Activated effector memory CD4-positive, alpha-beta T cell treated with anti-CD3 and anti-CD28 coated beads, Interleukin-2, amount 50 U/mL, for 16 hours (primary cell): ENCODE measurements at regions not wholly inside any gene's neighbourhood (a gene's known extent, or its start where the extent isn't known, plus 50 kb on each side); places are given as distances from the start of the nearest gene placed in this dataset.

Experiments
- DNase-seq: peaks from one replicate; pipeline ENCODE4 v3.0.0-alpha.2; 2020

DNA sequence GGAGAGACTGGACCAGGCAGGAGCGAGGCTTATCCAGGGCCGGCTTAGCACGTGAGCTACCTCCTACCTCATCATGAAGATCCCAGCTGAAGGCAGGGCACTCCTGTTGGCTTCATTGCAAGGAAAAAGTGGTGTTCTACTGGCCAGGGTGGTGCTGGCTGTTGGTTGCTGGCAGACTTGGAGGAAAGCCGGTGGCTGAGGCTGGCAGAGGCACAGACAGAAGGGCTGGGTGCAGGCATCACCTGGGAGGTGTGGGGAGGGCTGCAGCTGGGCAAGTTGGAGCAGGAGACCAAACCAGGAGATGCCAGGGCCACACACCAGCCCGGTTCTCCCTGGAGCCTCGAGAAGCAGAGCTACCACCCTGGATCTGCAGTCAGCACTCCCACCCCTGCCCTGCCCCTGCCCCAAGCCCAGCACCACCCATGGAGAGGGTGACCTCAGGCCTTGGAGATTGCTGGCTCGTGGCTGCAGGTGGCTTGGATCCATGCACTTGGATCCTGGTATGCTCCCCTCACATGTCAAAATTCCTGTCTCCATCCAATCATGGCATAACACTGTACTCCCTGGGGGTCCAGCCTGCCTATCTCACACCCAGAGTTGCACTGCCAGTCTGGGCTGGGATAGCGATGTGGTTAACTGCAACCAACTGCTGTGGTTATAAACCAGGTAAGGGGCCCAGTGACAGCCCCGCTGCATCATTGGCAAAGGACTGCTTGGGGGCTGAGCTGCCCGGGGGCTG, 49.7 kb downstream of the GLI2 start:
- DNase-seq = no peak

DNA sequence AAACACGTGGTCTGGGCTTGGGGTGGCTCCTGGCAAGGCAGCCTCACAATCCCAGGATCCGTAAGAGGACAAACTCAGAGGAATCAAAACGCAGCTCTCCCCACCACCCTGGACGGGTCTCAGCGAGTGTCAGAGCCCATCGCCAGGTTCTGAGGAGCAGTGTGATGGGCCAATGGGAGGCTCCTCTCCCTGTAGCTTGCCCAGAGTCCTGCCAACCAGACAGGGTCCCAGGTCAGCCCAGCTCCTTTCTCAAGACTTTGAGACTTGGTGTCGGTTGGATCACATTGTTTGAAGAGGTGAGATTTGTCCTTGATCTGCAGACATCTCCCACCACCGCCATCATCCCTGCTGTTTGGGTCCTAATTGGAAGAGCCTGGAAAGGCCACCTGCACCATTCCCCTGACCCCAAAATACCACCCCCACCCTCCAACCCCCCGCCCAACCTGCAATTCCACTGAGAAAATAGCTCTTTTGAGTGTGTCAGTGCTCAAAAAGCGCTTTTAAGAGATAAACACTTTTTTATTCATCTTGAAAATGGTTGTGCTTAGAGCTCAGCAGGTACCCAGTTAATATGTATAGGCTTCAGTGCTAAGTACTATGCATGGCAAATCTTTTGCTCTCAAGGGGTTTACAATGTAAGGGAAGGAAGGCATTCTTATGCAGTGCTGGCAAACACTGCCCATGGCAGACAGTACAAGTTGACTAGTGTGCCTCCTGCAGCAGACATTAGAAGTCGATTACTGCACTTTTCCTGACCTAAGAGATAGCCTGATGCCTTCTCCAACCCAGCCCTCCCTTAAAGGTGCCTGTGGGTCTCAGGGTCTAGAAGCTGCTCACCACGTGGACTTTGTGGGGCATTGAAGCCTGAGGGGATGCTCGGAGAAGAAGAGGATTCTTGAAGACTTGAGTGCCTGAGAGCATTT, 50.6 kb downstream of the GLI2 start:
- no peak for DNase-seq

DNA sequence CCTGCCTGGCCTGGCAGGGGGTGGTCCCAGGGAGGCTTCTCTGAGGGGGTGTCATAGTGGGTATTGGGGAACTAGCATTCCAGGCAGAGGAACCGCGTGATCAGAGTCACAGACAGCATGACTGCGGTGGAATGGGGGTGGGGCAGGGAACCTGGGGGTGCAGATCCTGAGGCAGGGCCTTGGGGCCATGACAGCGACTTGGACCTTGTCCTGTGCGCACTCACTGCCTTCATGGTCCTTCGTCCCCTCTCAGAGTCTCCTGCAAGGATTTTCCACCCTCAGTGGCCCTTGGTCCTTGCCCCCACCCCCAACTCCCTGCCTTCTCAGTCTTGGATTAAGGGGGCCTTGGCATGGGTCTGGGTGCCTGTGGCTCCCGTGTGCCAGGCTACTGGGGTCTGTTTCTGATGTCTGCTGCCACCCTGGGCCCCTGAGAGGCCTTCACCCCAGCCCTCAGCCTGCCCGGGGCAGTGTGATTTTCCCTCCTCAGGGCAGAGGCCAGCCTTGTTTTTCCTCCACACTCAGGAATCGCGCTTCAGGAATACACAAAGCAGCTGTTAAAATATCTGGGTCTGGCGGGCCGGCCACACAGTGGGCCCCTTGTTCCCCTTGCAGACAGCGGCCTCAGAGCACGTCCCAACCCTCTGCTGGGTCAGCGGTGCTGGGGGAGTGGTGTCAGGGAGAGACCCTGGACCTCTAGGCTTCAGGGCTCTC, 51.6 kb downstream of the GLI2 start:
- no peak for DNase-seq

DNA sequence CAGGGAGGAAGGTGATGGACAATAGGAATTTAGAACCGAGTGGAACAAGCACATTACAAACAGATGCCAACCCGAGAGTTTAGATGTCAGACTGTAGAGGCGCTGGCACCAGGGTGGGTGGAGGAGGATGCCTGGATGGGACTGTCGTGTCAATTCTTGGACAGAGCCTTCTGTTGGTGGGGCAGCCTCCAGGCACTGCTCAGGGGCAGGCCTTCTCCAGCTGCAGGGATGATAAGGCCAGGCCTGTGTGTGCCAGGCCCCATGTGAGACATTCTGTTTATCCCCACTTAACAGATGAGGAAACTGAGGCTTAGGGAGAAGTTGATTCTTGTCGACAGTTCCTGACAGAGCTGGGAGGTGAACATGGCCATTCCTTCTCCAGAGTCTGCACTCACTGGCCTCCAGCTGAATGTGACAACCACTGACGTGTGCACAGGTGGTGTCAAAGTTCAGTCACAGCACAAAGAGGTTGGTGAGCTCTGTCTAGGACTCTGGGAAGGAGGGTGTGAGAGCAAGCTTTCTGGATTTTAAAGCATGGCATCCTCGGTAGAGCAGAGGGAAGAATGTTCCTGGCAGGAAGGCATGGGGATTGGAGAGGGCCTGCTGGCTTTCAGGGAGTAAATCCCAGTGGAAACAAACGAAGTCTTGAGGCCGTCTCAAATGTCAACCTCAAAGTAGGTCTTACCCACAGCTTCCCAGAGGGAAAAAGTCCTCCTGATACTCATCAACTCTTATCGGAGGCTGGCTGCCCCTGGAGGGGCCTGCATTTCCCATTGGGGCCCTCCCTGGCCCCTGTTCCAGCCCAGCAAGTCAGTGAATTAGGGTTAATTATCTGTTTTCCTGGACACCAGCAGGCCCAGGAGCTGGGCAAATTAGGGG, 52.4 kb downstream of the GLI2 start:
- DNase-seq = no peak

DNA sequence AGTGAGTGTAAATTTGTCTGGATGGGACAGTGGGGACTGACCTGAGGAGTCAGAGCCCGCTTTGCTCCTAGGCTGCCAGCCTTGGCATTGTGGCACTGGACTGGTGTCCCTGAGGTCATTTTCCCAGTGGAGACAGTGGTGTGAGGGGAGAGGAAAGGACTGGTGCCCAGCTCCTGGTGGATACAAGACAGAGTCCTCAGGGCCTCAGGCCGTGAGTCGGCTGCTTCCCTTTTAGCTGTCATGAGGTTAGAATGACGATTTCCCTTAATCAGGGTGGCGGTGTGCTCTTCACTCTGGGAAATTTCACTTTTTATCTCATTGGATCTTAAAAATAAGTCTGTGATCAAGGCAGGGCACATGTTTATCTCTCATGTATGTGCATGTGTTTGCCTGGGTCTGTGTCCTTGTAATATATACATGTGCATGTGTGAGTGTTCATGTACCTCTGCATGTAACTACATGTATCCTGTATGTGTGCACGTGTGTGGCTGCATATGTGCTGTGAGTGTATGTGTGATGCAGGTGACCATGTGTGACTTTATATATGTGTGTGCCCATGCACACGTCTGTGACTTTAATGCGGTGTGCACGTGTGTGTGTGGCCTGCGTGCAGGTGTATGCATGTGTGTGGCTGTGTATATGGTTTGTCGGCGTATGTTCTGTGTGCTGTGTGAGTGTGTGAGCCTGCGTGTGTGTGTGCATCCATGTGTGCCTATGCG, 55.7 kb downstream of the GLI2 start:
- DNase-seq = no peak

DNA sequence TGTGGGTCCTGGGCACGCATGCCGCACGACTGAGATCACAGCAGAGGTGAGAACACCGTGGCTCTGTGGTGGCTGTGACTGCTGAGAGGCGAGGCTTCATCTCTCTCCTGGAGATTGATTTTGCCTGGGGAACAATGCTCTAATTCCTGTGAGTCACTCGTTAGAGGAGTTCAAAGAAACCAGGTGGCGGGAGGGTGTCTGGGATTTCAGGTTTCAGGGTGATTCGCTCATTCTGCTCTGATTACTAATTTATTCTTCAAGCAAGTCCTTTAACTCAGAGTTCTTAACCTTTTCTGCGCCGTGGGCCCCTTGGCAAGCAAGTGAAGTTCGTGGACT, 56.3 kb downstream of the GLI2 start:
- DNase-seq = no peak

DNA sequence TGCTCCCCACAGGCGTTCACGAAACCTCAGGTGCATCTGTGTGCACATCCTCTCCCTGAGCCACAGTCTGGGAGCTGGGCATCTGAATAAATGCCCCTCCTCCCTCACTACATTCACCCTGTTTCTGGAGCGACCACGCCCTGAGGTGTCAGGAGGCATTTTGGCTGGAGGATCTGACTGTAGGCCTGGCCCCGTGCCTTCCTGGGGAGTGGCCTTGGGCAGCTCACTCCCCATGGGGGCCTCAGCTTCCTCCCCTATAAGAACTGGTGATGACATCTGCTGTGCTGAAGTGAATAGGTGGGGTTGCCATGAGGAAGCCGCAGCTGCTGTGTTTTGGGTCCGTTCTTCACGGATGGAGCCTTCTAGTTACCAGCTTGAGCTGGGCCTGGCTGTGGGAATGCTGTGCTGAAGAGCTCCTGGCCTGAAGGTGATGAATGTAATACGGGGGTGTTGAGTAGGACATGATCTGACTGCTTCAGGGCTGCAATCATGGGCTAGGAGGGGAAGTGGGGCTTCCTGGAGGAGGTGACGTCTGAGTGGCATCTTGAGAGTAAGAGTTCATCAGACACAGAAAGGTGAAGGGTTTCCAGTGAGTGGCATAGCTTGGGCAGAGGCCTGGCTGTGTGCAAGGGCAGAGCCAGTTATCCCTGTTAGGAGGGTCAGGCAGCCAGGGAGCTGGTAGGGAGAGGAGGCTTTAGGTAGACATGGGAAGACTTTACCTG, 58.2 kb downstream of the GLI2 start:
- DNase-seq = no peak

DNA sequence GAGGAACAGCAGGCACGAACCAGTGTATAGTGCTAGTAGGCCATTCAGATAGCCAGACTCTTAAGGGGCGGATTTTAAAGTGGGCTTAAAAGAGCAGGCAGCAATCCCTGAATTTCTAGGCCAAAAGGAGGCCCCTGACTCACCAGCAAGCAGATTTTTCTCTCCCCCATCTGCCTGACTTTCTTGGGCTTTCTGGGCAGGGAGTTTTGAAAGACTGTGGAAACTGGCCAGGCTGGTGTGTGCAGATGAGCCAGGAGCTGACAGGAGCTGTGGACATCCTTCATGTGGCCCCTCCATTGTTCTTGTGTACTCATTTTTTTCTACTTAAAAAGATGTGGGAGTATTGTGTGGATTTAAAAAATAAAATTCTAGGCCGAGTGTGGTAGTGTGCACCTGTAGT, 59.0 kb downstream of the GLI2 start:
- no peak for DNase-seq

DNA sequence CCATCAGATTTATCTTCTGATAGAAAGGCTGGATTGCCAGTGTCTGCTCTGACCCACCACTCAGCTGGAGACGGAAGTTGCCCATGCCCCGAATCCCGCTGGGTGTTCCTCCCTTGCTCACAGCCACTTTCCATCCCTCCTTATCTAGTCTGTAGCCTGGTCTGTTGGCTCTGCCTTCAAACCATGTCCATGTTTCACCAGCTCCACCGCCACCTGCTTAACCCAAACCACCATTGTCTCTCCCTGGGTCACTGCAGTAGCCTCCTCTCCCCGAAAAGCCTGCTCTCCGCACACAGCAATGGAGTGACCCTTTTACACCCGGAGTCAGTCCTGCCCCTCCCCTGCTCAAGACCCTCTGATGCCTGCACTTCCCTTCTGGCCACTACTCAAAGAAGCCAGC, 60.4 kb downstream of the GLI2 start:
- no peak for DNase-seq

DNA sequence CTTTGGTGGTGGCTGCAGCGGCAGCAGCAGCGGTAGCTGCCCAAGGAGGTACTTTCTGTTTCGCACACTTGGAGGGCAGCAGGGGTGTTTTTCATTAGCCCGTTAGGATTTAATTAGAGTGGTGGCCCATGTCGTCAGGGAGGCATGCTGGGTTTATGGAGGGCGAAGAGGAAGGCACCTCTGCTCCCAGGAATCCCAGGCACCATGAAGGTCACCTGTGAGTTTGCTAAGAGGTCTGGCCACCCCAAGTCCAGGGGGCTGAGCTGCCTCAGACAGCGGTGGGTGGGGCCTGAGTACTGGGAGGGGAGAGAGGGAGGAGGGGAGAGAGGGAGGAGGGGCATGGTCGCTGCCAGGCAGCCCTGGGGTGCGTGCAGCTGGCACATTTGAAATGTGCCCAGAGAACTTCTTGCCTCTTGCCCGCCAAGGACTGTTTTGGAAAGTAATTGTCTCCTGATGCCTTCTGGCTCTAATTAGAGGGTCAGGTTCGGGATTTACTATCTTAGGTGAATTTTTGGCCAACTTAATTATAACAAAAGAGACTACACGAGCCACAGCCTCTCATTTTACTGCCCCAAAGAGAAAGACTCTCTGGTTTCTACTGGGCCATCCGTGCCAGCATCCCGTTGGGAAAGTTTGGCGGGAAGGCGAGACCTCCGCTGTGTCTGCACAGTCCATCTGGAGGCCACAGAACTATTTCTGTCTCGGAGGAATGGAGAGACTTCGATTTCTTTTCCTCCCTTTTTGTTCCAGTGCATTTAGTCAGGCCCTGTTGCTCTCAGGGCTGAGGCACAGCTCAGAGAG, 62.0 kb downstream of the GLI2 start:
- DNase-seq = no peak

DNA sequence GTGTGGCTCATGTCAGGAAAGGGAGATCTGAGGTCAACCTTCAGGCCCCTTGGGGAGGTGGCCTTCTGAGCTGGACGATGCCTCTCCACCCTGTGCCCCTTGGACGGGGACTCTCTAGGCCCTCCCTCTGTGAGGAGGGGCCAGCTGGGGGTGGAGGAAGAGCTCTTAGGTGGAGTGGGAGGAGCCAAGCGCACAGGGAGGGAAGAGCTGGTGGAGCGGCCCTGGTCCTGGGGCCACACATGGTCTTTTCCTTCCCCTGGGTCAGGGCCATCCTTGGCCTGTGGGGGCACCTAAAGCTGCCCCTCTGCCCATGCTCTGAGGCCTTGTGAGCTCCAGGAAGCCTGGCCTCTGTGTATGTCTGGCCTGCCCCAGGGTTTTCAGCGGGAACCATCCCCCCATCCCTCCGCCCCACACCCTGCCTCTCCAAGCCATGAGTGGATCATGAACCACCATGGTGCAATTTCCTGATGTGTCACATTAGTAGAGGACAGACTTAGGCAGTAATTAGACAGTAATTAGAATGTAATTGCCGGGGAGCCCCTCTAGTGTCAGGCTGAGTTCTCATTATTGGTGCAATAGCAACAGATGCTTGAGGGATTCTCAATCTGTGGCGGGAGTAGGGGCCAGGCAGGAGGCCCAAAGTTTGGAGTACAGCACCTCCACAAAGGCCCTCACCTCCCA, 63.0 kb downstream of the GLI2 start:
- DNase-seq = no peak

DNA sequence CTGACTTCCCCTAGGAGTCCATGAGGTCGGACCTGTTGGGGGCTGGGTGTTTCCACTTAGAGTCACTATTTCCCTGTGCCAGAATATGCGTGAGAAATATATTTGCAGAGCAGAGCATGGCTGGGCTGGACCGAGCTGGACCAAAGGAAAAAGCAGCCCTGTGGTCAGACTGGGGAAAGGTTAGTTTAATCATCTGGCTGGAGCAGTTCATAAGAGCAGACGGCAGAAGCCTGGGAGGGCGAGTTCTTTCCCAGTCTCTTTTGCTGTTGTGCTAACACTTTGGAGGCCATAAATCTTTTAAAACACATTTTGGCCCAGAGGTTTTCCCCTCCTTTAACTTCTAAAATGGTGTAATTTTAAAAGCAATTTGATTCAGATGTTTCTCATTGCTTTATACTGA, 66.5 kb downstream of the GLI2 start:
- DNase-seq = no peak

DNA sequence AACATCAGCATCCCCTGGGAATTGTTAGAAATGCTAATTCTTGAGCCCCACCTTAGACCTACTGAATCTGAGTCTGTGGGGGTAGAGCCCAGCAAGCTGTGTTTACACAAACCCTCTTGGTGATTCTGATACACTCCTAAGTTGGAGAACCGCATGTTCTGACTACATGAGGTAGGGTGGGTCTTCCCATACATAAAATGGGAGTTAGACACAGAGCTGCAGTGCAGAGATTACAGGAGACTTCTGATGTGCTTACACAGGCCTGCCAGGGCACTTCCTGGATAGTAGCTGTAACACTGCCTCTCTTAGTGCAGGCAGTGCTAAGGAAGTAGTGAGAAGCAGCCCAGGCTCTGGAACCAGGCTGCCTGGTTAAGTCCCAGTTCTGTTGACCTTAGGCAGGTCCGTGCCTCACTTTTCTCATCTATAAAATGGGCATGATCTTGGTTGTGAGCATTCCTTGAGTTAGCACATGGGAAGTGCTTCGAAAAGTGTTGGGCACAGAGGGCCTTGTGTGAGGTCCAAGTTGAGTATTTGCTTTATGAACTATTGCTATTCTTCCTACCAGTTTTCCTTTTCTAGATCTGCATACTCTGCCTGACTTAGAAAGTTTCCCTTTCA, 67.3 kb downstream of the GLI2 start:
- no peak for DNase-seq

DNA sequence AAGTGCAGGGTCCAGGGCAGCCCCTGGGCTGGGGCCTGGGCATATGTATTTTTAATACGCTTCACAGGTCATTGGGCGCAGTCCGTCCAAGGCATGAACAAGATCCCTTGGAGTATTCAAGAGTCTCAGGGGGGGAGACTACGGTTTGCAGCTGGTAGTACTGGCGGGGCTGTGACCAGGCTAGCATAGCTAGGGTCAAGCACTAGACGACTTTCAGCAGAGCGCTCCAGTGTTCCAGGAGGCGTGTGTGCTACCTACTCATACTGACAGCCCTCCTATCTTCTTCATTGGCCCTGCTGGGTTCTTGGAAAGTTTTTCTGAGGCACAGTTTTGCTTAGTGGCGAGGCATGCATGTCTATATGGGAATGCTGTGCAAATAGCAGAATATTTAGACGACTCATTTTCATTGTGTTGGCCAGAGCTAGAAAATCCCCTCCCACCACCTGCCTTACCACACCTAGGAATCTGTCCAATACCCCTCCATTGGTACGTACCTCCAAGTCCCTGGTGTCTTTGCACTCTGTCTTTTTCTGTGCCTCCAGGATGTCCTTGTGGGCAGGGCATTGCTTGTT, 68.2 kb downstream of the GLI2 start:
- no peak for DNase-seq

DNA sequence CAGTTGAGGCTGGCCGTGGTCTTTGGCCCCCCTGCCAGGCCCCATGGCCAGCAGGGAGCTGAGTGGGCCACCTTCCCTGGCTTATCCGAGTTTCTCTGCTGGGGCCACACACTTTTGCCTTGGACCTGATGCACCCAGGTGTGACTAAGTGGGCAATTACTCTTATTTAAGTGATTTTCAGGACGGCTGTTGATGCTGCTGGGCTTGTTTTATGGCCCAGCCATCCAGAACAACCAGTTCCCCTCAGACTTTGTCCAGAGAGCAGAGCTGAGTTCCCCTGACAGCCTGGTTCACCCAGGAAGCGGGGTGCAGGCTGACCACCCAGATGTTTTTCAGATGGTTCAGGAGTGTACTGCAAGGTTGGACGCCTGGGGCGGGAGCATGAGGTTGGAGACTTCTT, 68.8 kb downstream of the GLI2 start:
- no peak for DNase-seq

DNA sequence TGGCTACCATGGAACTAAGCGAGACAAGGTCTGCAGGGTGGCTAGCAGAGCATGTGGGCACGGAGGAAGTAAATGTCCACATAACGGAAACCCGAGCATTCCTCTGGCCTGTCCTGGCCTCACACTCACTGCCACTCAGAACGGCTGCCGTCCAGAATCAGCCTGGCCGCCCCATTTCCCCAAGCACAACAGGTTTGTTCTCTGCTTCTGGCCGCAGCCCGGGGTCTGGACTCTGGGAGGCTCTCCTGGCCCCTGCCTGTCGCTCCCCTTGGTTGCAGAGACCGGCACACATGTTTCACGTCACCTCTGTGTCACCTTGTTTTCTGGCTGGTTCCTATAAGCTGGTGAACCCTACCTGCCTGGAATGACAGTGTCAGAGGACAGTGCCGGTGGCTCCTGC, 69.3 kb downstream of the GLI2 start:
- no peak for DNase-seq

DNA sequence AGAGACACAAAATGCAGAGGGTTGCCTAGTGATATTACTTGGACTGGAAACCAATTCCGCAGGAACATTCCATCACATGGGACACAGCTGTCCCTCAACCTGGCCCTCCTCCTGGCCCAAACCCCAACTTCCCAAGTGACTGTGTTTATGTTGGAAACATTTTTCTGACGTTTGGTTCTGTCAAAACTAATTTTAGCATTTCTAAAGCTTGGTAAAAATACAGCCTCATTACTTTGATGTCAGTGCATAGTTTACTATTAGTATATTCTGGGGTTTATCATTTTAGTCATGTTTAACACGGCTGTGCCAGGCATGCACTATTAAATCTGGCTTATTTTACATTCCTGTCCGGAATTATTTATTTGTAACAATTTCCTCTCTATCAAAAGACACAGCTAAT, 69.9 kb downstream of the GLI2 start:
- DNase-seq = no peak

DNA sequence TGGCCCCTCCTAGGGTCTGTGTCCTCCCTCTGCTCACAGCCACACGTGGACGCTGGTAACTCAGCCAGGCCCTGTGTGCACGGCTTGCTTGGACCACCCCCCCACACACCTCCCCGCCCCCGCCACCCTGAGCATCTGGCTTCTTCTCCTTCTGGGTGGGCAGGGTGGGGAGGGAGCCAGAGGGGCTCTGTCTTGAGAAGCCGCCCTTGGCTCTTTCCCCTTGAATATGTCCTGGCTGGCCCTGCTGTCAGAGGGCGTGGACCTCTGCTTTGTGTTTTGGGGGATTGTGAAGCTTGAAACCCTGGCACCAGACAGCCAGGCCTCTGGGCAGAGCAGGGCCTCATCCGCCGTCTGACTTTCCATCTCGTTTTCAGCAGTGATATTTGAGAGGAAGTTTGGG, 72.1 kb downstream of the GLI2 start:
- no peak for DNase-seq

DNA sequence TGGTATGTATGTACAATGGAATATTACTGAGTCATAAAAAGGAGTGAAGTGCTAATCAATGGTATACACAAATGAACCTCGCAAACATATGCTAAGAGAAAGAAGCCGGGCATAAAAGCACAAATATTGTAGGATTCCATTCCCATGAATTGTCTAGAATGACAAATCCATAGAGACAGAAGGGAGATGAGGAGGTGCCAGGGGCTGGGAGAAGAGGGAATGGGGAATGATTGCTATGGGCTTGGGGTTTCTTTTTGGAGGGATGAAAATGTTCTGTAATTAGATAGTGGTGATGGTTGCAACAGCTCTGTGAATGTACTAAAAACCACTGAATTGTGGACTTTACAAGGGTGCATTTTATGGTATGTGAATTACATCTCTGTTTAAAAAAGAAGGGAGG, 73.5 kb downstream of the GLI2 start:
- DNase-seq = no peak
